ENCODE measurements at regions not wholly inside any gene's neighbourhood (a gene's known extent, or its start where the extent isn't known, plus 50 kb on each side); places are given as distances from the start of the nearest gene placed in this dataset.

- no peak overlapping the region for H3K4me3 ChIP-seq
- no peaks in the 10 kb centered on the region for H3K4me1 ChIP-seq (ENCODE audit: low read depth)
- no peaks in the 10 kb centered on the region for H3K36me3 ChIP-seq
- no peaks in the 10 kb centered on the region for H3K9me3 ChIP-seq (ENCODE audit: low read depth)
- no peak for DNase-seq (ENCODE audit: low read depth in 1 of 2, low spot score in 1 of 2)
- no peak overlapping the region for H3K27ac ChIP-seq
- TF ChIP-seq CTCF (IDR thresholded peaks at IDR 0.05; ENCODE audit: low read depth, low read length), result no peak
- H3K27me3 ChIP-seq, result no peaks in the 10 kb centered on the region
Observed at GRCh38 chr3:187977659-187978058, 176.3 kb upstream of the LPP start.

GRCh38 chr3:187978433-187979011 is 175.4 kb upstream of the LPP start:
- Histone ChIP-seq H3K9me3 (ENCODE audit: low read depth) (no peaks in the 10 kb centered on the region), H3K36me3 (no peaks in the 10 kb centered on the region), H3K27me3 (no peaks in the 10 kb centered on the region), H3K4me1 (ENCODE audit: low read depth) (no peaks in the 10 kb centered on the region), H3K4me3 (no peak overlapping the region), H3K27ac (no peak overlapping the region)
- no peak for TF ChIP-seq CTCF (IDR thresholded peaks at IDR 0.05; ENCODE audit: low read depth, low read length)
- no peak for DNase-seq (ENCODE audit: low read depth in 1 of 2, low spot score in 1 of 2)

GRCh38 chr3:187979564-187979963 is 174.4 kb upstream of the LPP start:
- Histone ChIP-seq H3K36me3 (no peaks in the 10 kb centered on the region), H3K27ac (no peak overlapping the region), H3K4me1 (ENCODE audit: low read depth) (no peaks in the 10 kb centered on the region), H3K9me3 (ENCODE audit: low read depth) (no peaks in the 10 kb centered on the region), H3K4me3 (no peak overlapping the region), H3K27me3 (no peaks in the 10 kb centered on the region)
- no peak for DNase-seq (ENCODE audit: low read depth in 1 of 2, low spot score in 1 of 2)
- TF ChIP-seq CTCF (IDR thresholded peaks at IDR 0.05; ENCODE audit: low read depth, low read length), result no peak

GRCh38 chr3:187980861-187981260 is 173.1 kb upstream of the LPP start:
- Histone ChIP-seq H3K36me3 (no peaks in the 10 kb centered on the region), H3K9me3 (ENCODE audit: low read depth) (no peaks in the 10 kb centered on the region), H3K27me3 (no peaks in the 10 kb centered on the region), H3K27ac (no peak overlapping the region), H3K4me3 (no peak overlapping the region), H3K4me1 (ENCODE audit: low read depth) (no peaks in the 10 kb centered on the region)
- no peak for DNase-seq (ENCODE audit: low read depth in 1 of 2, low spot score in 1 of 2)
- no peak for TF ChIP-seq CTCF (IDR thresholded peaks at IDR 0.05; ENCODE audit: low read depth, low read length)

- H3K27ac ChIP-seq, result no peak overlapping the region
- no peak for DNase-seq (ENCODE audit: low read depth in 1 of 2, low spot score in 1 of 2)
- TF ChIP-seq CTCF (IDR thresholded peaks at IDR 0.05; ENCODE audit: low read depth, low read length), result no peak
- H3K27me3 ChIP-seq, result no peaks in the 10 kb centered on the region
- H3K4me3 ChIP-seq, result no peak overlapping the region
- no peaks in the 10 kb centered on the region for H3K9me3 ChIP-seq (ENCODE audit: low read depth)
- no peaks in the 10 kb centered on the region for H3K36me3 ChIP-seq
- H3K4me1 ChIP-seq (ENCODE audit: low read depth), result no peaks in the 10 kb centered on the region
Observed at GRCh38 chr3:187982142-187982541, 171.8 kb upstream of the LPP start.

All from cardiac muscle cell (in vitro differentiated cells and primary cell).